ENCODE measurements at regions not wholly inside any gene's neighbourhood (a gene's known extent, or its start where the extent isn't known, plus 50 kb on each side); places are given as distances from the start of the nearest gene placed in this dataset.

GRCh38 chr3:70726961-70727360, 414.5 kb upstream of the MDFIC2 start:
- TF ChIP-seq POLR2A (IDR thresholded peaks at IDR 0.05) = no peak
- TF ChIP-seq CTCF (IDR thresholded peaks at IDR 0.05) = no peak

Data from Peyer's patch (tissue), 4 donors.